ENCODE measurements at regions not wholly inside any gene's neighbourhood (a gene's known extent, or its start where the extent isn't known, plus 50 kb on each side); places are given as distances from the start of the nearest gene placed in this dataset.

DNA sequence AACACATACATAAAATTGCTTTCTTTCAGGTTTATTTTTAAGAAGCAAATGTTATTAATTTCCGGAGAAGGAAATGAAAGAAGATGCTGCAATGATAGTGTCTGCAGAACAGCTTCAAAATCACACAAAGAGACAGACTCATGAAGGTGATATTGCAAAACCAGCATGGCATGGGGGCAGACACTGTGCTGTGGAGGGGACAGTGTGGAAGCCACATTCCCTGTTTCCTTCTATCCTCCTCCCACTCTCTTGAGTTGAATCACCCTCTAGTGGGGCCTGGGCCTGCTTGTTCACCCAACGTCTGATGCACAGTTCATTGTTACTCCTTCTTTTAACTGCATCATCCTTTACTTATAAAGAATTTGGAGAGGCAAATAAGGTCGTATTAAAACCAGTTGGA lies 104.0 kb upstream of the INSIG1 start:
- TF ChIP-seq, protein P1, sequence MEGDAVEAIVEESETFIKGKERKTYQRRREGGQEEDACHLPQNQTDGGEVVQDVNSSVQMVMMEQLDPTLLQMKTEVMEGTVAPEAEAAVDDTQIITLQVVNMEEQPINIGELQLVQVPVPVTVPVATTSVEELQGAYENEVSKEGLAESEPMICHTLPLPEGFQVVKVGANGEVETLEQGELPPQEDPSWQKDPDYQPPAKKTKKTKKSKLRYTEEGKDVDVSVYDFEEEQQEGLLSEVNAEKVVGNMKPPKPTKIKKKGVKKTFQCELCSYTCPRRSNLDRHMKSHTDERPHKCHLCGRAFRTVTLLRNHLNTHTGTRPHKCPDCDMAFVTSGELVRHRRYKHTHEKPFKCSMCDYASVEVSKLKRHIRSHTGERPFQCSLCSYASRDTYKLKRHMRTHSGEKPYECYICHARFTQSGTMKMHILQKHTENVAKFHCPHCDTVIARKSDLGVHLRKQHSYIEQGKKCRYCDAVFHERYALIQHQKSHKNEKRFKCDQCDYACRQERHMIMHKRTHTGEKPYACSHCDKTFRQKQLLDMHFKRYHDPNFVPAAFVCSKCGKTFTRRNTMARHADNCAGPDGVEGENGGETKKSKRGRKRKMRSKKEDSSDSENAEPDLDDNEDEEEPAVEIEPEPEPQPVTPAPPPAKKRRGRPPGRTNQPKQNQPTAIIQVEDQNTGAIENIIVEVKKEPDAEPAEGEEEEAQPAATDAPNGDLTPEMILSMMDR (IDR thresholded peaks at IDR 0.05; ENCODE audit: borderline replicate concordance, extremely low read depth, low read length, poor library complexity, severe bottlenecking): no peak
- no peak for TF ChIP-seq EZH2 (IDR thresholded peaks at IDR 0.05; ENCODE audit: borderline replicate concordance, low read depth, low read length, severe bottlenecking)
